Transverse colon (tissue), 3 donors: ENCODE measurements at regions not wholly inside any gene's neighbourhood (a gene's known extent, or its start where the extent isn't known, plus 50 kb on each side); places are given as distances from the start of the nearest gene placed in this dataset.
"Not testable (repeated sequence)": the region's sequence is repeated elsewhere in the genome, so short reads cannot be mapped to it uniquely, and the experiment has no call there.

Experiments
- CTCF ChIP-seq, 5 experiments: fragments of 200-600 bp in 3 of 5; fragments of 450-650 bp in 2 of 5; sonication (generic) in 3 of 5; IDR thresholded peaks; 1 replicate in 2 of 5; 2 replicates in 3 of 5; pipeline ENCODE4 v1.5.1; 2016 to 2017; ENCODE audit warnings: antibody characterized with exemption in 5 of 5, inconsistent platforms in 3 of 5, mild to moderate bottlenecking in 2 of 5, moderate library complexity in 1 of 5
- EP300 ChIP-seq: sonication (generic); formaldehyde crosslinking; IDR thresholded peaks from one replicate; pipeline ENCODE4 v1.6.1; 2017; ENCODE audit warnings: antibody characterized with exemption, low read depth
- POLR2A ChIP-seq: fragments of 450-650 bp; IDR thresholded peaks from one replicate; pipeline ENCODE4 v1.6.1; 2016; ENCODE audit warnings: antibody characterized with exemption, mild to moderate bottlenecking, moderate library complexity

- not testable (repeated sequence) for TF ChIP-seq EP300; CTCF (IDR thresholded peaks at IDR 0.05); POLR2A
Measured at GRCh38 chr20:30406370-30406769, 851.1 kb upstream of the DEFB115 start.
